ENCODE measurements at regions not wholly inside any gene's neighbourhood (a gene's known extent, or its start where the extent isn't known, plus 50 kb on each side); places are given as distances from the start of the nearest gene placed in this dataset.

DNA sequence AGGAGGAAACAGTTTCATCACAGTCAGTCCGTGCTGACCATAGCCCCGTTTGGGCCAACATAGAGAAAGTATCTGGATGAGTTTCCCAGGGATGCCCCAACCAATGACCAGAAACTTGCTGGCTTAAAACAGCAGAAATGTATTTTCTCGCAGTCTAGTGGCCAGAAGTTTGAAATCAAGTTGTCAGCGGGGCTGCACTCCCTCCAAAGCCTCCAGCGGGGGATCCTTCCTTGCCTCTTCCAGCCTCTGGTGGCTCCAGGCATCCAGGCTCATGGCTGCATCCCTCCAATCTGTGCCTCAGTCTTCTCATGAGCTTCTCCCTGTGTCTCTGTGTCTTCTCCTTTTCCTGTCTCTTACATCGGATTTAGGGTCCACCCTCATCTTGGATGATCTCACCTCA, 89.6 kb upstream of the CTBP2 start:
- Histone ChIP-seq H3K9me3 (ENCODE audit: severe bottlenecking) (no peaks in the 10 kb centered on the region), H3K4me3 (ENCODE audit: severe bottlenecking) (no peak overlapping the region), H3K4me1 (ENCODE audit: insufficient read depth, poor library complexity, severe bottlenecking) (no peaks in the 10 kb centered on the region), H3K27ac (ENCODE audit: poor library complexity, severe bottlenecking) (no peak overlapping the region), H3K27me3 (ENCODE audit: insufficient read depth, poor library complexity, severe bottlenecking) (no peaks in the 10 kb centered on the region), H3K36me3 (ENCODE audit: low read depth) (no peaks in the 10 kb centered on the region)
- TF ChIP-seq, protein P1, sequence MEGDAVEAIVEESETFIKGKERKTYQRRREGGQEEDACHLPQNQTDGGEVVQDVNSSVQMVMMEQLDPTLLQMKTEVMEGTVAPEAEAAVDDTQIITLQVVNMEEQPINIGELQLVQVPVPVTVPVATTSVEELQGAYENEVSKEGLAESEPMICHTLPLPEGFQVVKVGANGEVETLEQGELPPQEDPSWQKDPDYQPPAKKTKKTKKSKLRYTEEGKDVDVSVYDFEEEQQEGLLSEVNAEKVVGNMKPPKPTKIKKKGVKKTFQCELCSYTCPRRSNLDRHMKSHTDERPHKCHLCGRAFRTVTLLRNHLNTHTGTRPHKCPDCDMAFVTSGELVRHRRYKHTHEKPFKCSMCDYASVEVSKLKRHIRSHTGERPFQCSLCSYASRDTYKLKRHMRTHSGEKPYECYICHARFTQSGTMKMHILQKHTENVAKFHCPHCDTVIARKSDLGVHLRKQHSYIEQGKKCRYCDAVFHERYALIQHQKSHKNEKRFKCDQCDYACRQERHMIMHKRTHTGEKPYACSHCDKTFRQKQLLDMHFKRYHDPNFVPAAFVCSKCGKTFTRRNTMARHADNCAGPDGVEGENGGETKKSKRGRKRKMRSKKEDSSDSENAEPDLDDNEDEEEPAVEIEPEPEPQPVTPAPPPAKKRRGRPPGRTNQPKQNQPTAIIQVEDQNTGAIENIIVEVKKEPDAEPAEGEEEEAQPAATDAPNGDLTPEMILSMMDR (IDR thresholded peaks at IDR 0.05; ENCODE audit: poor library complexity, severe bottlenecking), result no peak
- DNase-seq (ENCODE audit: low spot score) (no peak), ATAC-seq (ENCODE audit: low read depth) (no peak)

DNA sequence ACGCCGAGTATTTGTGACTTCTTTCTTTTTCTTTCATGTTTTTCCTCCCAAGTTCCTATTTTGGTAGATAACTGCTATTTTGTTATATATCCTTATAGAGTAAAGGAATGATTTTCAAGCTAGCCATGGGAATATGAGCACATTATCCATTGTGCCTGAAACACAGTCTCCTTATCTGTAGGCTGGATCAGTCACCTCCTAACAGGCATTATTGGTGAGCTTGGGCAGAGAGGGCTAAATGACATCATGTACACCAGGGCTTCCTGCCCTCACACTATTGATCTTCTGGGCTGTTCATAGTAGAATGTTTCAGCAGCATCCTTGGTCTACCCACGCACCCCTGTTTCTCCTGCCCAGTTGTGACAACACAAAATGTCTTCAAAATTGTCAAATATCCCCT, 88.1 kb upstream of the CTBP2 start:
- Histone ChIP-seq H3K36me3 (ENCODE audit: low read depth) (no peaks in the 10 kb centered on the region), H3K27ac (ENCODE audit: poor library complexity, severe bottlenecking) (no peak overlapping the region), H3K4me3 (ENCODE audit: severe bottlenecking) (no peak overlapping the region), H3K4me1 (ENCODE audit: insufficient read depth, poor library complexity, severe bottlenecking) (no peaks in the 10 kb centered on the region), H3K27me3 (ENCODE audit: insufficient read depth, poor library complexity, severe bottlenecking) (no peaks in the 10 kb centered on the region), H3K9me3 (ENCODE audit: severe bottlenecking) (no peaks in the 10 kb centered on the region)
- TF ChIP-seq, protein P1 (IDR thresholded peaks at IDR 0.05; ENCODE audit: poor library complexity, severe bottlenecking), result no peak
- no peak for ATAC-seq (ENCODE audit: low read depth)
- no peak for DNase-seq (ENCODE audit: low spot score)

DNA sequence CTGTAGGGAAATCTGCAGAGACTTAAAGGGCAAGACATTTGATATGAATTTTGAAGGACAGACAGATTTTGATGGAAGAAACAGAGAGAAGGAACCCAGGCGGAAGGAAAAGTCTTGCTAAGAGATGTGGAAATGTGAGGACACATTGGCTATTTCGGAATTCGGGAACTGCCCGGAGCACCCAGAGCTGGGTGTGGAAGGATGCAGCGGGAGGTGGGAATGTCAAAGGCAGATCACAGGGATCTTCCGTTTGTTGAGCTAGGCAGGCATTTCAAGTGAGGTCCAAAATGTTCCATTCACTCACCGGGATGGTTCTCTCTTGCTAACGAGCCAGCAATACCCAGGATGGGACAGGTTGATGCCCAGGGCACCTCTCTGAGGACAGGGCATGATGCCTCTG, 87.2 kb upstream of the CTBP2 start:
- no peaks in the 10 kb centered on the region for H3K27me3 ChIP-seq (ENCODE audit: insufficient read depth, poor library complexity, severe bottlenecking)
- H3K36me3 ChIP-seq (ENCODE audit: low read depth), result no peaks in the 10 kb centered on the region
- ATAC-seq (ENCODE audit: low read depth) (no peak), DNase-seq (ENCODE audit: low spot score) (no peak)
- TF ChIP-seq, protein P1 (IDR thresholded peaks at IDR 0.05; ENCODE audit: poor library complexity, severe bottlenecking), result no peak
- H3K9me3 ChIP-seq (ENCODE audit: severe bottlenecking), result no peaks in the 10 kb centered on the region
- H3K4me3 ChIP-seq (ENCODE audit: severe bottlenecking), result no peak overlapping the region
- no peaks in the 10 kb centered on the region for H3K4me1 ChIP-seq (ENCODE audit: insufficient read depth, poor library complexity, severe bottlenecking)
- H3K27ac ChIP-seq (ENCODE audit: poor library complexity, severe bottlenecking), result no peak overlapping the region

DNA sequence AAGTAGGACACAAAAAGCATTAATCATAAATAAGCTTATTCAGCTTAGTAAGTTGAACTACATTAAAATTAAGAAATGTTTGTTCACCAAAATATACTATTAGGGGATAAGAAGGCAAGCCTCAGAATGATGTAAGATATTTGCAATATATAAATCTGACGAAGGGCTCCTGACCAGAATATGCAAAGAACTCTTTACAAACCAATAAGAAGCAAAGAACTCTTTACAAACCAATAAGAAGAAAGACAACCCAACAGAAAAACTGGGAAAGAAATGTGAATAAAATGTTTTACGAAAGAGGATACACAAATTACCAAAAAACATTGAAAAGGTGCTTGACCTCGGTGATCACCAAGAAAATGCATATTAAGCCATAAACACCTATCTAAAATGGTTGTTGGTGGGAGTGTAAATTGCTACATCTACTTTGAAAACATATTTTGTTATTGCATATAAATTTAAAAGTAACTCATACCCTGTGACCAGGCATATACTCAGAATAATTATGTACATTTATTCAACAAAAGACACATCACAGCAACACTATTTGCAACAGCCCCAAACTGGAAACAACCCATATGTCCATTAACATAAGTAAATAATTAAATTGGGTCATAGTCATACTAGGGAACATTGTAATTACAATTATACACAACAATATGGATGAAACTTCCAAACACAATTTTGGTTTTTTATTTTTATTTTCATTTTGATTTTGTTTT, 83.3 kb upstream of the CTBP2 start:
- TF ChIP-seq, protein P1 (IDR thresholded peaks at IDR 0.05; ENCODE audit: poor library complexity, severe bottlenecking), result no peak
- ATAC-seq (ENCODE audit: low read depth), result no peak
- Histone ChIP-seq H3K4me1 (ENCODE audit: insufficient read depth, poor library complexity, severe bottlenecking) (no peaks in the 10 kb centered on the region), H3K9me3 (ENCODE audit: severe bottlenecking) (no peaks in the 10 kb centered on the region), H3K4me3 (ENCODE audit: severe bottlenecking) (no peak overlapping the region), H3K27me3 (ENCODE audit: insufficient read depth, poor library complexity, severe bottlenecking) (no peaks in the 10 kb centered on the region), H3K36me3 (ENCODE audit: low read depth) (no peaks in the 10 kb centered on the region), H3K27ac (ENCODE audit: poor library complexity, severe bottlenecking) (no peak overlapping the region)
- DNase-seq (ENCODE audit: low spot score), result no peak

DNA sequence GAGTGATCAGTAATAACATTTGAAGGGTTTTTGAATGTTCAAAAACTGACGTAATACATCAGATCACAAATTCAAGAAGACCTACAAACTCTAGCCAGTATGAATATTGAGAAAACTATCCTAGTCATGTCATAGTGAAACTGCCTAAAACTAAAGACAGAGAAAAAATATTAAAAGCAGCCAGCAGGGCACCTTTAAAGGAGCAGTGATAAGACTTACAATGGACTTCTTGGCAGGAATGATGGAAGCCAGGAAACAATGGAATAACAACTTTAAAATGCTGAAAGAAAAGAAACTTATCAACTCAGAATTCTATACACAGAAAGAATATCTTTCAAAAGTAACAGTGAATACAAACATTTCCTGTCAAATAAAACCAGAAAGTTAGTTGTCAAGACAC, 78.3 kb upstream of the CTBP2 start:
- H3K27me3 ChIP-seq (ENCODE audit: insufficient read depth, poor library complexity, severe bottlenecking), result no peaks in the 10 kb centered on the region
- H3K27ac ChIP-seq (ENCODE audit: poor library complexity, severe bottlenecking), result no peak overlapping the region
- no peak overlapping the region for H3K4me3 ChIP-seq (ENCODE audit: severe bottlenecking)
- H3K9me3 ChIP-seq (ENCODE audit: severe bottlenecking), result peaks cover 6% of the 10 kb centered on the region
- DNase-seq (ENCODE audit: low spot score) (no peak), ATAC-seq (ENCODE audit: low read depth) (no peak)
- H3K4me1 ChIP-seq (ENCODE audit: insufficient read depth, poor library complexity, severe bottlenecking), result peaks cover 23% of the 10 kb centered on the region
- no peaks in the 10 kb centered on the region for H3K36me3 ChIP-seq (ENCODE audit: low read depth)
- TF ChIP-seq, protein P1 (IDR thresholded peaks at IDR 0.05; ENCODE audit: poor library complexity, severe bottlenecking), result no peak

Measured in RWPE2 (cell line).